AML-193 (cell line): ENCODE measurements at regions not wholly inside any gene's neighbourhood (a gene's known extent, or its start where the extent isn't known, plus 50 kb on each side); places are given as distances from the start of the nearest gene placed in this dataset.
"Not testable (repeated sequence)": the region's sequence is repeated elsewhere in the genome, so short reads cannot be mapped to it uniquely, and the experiment has no call there.

Source experiments
- DNase-seq, 2 experiments: peaks; one replicate each; lab custom pipeline; 2025; lab: John Stamatoyannopoulos, UW

DNA sequence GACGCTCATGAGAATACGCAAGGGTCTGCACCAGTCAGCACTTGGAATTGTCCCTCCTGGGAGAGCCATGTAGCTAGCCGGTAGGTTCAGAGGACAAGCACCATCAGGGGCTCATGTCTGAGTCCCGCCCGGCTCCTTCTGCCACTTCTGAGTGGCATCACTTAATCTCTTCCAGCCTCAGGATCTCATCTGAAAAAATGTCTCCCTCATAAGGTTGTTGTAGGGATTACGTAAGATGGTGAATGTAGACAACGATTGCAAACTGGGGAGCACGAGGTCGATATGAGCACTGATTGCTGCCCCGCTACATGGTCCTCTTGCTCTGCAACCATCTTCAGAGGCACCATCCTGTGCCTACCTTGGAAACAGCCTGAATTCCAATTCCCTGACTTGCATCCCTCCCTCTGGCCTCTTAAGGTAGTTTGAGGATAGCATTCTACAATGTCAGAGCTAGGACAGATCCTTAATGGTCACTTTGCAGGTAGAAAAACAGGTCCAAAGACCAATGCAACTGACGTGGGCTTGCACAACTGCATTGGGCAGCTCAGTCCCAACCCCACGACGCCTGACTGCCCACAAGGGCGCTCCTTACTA is 115.8 kb upstream of the TMEM45B start:
- DNase-seq: no peak

DNA sequence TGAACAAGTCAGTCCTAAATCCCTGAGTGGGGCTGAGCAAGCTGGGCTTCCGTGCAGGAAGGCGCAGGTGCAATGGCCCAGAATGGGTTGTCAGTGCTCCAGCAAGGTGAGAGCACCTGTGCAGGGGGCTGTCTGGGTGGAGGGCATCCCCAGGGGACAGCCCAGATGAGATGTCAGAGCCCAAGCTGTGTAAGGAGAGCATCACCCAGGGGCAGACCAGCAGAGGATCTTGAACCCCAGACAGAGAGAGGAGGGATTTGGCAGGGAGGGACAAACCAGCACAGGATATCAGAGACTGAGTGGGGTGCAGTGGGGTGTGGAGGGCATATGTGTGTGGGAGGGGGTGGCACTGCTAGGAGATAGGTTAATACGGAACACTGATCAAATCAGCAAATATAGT is 114.9 kb upstream of the TMEM45B start:
- no peak for DNase-seq

DNA sequence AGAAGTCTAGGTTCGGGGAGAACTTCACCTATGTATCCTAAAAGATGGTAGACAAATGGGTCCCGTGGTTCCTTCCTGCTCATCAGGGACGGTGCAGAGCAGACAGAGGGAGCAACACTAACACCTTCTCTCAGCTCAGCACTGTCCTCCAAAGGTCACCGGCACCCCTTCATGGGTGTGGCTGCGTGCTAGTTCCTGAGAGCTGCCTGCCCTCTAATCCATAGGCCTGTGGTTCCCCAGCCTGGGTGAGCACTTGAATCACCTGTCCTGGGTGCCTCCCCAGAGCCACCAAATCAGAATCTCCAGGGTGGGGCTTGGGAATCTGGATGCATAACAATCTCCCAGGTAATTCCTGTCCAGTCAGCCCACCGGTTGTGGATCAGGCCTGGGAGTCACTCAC is 113.9 kb upstream of the TMEM45B start:
- DNase-seq: no peak

DNA sequence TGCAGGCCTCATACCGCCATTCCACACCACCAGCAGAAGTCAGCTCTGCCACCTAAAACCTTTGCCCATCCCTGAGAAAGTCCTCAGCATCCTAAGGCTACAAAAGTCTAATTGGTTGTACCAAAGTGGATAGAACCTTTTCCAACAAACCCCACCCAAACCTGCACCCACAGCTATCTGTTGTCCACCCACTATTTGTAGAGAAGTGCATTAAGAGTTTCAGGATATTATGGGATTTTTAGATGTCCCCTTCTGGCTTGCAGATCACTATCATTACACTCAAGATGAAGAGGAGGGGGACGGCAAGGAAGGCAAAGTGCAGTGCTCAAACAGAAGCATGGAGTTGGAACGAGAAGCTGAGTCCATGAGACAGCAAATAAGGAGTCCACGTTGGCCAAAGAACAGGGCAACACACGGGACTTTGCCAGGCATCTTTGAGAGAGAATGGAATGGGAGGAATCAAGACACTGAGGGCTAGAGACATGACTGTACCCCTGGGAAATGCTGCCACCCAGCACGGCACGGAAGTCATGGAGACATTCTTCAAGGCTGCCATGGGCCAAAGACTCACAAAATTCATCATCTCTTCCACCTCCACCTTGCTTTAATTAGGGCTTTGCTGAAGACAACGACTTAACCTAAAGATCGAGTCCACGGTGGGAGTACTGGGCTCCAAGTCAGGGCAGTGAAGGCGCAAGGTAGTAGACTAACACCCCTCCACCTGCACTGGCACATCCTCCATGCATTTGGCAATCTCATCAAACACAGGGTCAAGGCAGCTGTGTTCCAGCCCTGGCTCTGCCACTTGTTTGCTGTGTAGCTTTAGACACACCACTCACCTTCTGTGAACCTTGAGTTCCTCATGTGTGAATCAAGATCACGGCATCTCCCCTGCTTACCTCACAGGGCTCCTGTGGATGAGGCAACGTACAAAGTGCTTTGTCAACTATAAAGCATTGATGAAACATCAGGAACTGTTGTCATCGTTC is 112.9 kb upstream of the TMEM45B start:
- no peak for DNase-seq

DNA sequence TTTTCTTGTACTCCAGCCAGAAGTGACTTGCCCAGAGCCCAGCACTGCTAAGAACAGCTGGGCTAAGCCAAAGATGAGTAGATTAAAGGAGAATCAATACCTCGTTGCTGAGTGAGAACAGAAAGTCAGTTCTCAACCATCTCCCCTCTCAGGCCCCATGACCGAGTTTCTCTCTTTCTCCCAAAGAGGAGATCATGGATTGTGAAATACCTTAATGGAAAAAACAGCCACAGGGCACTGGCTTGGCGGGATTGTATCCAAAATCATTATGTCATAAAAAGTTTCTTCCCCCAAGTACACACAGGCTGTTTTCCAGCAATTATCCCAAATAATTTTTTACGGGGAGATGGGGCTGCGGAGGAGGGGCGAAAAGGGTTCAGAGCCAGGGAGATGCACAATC is 111.8 kb upstream of the TMEM45B start:
- DNase-seq: no peak

DNA sequence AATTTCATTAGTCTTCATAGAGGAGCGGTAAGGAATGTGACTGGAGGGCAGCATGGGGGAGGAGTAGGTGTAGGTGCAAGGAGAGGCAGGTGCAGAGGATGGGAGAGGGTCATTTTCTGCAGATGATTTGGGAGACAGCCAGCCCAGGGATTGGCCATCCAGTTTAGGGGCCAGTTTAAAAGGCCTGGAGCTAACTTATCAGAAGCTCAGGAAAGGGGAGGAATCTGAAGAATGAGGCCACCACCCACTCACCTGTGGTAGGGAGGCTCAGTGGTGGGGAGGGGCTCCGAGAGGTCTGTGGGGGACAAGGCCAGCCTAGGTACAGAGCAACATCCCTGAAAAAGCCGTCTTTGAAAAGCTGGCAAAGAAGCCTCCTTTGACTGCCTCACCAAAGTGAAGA is 110.8 kb upstream of the TMEM45B start:
- no peak for DNase-seq

DNA sequence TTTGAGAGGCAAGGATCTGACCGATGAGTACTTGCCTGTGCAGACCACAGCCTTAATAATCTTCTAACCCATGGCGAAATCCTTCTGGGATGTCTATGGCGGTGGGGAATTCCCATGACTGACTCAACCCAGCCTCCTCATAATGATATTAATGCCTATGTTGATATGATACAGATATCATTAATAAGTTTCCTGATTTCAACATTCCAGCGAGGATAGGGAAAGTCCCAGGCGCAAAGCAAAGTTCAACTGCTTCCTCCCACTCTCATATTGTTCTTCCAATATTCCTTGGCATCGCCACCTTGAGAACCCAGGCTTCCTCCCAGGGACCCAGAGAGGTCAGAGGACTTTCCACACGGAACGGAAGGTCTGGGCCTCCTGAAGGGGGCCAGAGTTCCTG is 110.3 kb upstream of the TMEM45B start:
- no peak for DNase-seq

DNA sequence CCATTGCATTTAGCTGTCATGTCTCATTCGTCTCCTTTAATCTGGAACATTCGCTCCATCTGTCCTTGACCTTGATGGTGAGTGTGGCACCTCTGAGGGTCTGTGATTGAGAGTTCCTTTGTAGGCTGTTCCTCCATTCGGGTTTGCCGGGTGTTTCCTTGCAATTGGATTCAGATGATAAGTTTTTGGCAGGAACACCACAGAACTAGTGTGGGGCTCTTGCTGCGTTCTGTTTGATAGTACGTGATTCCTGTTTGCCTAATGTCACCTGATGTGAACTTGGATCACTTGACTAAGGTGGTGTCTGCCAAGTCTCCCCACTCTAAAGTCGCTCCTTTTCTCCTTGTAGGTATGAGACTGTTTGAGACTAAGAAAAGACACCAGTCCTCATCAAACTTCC is 109.7 kb upstream of the TMEM45B start:
- DNase-seq: no peak

DNA sequence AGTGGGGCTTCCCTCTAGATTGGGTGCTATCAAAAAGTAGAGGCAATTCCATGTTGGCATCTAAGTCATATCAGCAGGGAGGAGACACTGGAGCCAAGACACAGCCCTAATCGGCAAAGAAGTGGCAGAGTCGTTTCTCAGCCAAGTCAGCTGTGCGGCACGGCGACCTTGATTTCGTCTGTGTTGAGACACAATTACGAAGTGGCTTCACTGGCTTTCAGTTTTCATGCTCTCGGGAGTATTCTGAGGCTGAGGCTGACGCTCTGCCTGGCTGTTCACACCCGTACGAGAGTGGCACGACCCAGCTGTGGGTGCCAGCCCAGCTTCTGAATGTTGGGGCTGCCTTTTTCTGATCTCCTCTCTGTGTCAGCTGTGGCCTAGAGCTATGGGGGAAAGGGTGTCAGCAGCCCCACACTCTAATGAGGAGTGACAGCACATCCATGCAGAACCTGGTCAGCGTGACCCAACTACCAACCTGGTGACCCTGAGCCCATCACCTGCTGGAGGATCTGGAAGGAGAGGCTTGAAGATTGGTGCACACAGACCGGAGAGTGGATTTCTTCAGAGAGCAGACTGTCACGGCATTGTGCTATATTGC is 105.7 kb upstream of the TMEM45B start:
- no peak for DNase-seq

DNA sequence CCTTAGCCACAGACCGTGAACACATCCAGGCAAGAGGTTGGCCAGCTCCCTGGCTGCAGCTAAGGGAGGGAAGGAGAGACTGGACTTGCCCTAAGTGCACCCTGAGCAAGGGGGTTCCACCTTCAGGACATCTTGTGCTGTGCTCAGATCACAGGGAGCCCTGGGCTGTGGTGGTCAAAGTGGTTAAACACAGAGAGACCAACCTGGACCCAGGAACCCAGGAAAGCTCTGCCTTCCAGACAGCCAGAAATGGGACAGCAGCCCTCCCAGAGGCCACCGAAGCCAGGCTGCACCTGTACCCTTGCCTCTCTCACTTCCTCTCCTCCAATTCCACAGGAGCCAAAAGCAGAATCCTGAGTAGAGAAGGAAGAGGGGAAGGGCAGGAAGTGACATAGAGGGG is 105.2 kb upstream of the TMEM45B start:
- DNase-seq: no peak

DNA sequence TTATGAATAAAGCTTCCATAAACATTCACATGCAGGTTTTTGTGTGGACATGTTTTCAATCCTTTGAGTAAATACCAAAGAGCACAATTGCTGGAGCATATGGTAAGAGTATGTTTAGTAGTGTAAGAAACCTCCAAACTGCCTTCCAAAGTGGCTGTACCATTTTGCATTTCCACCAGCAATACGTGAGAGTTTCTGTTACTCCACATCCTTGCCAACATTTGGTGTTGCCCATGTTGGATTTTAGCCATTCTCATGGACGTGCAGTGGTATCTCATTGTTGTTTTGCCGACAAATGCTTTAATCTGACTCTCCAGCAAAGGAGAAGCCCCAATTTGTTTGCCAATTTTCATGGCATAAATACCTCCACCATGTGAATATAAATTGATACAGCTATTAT is 103.9 kb upstream of the TMEM45B start:
- no peak for DNase-seq

DNA sequence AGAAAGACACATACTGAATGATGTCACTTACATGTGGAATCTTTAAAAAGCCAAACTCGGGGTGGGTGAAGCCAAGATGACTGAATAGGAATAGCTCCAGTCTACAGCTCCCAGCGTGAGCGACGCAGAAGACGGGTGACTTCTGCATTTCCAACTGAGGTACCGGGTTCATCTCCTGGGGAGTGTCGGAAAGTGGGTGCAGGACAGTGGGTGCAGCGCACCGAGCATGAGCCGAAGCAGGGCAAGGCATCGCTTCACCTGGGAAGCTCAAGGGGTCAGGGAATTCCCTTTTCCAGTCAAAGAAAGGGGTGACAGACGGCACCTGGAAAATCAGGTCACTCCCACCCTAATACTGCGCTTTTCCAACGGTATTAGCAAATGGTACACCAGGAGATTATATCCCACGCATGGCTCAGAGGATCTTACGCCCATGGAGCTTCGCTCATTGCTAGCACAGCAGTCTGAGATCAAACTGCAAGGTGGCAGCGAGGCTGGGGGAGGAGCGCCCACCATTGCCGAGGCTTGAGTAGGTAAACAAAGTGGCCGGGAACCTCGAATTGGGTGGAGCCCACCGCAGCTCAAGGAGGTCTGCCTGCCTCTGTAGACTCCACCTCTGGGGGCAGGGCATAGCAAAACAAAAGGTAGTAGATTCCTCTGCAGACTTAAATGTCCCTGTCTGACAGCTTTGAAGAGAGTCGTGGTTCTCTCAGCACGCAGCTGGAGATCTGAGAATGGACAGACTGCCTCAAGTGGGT is 103.0 kb upstream of the TMEM45B start:
- DNase-seq: not testable (repeated sequence)

DNA sequence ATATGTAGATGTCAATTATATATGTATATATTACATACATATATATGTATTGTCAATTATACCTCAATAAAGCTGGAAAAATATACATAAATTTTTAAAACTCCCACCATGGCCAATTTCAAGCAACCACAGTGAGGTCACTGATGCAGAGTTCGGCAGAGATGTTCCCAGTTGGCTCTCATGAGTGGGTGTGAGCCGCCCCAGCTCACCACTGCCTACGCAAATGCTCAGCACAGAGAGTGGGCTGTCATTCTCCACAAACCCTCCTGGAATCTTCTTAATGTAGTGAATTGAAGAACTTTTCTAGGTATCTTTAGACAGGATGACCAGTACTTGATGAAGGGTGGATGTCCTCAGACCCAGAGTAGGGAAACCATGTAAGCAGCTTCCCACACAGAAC is 96.6 kb upstream of the TMEM45B start:
- no peak for DNase-seq

DNA sequence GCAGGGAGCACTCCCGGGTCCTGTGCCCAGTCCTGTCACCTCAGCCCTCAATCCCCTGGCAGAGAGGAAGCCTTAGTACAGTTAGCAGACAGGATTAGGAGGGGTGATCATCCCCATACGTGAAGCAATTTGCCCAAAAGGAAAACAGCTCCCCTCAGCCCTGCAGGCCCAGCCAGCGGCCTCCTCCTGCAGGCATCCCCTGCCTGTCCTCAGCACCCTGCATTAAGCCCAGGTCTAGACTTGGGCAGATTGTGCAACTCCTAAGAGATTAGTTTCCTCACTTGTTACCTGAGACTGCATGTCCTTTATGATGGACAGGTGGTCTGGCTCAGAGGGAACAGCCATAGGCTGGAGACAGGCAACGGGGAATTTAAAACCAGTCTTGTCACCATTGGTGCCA is 95.5 kb upstream of the TMEM45B start:
- DNase-seq: no peak

DNA sequence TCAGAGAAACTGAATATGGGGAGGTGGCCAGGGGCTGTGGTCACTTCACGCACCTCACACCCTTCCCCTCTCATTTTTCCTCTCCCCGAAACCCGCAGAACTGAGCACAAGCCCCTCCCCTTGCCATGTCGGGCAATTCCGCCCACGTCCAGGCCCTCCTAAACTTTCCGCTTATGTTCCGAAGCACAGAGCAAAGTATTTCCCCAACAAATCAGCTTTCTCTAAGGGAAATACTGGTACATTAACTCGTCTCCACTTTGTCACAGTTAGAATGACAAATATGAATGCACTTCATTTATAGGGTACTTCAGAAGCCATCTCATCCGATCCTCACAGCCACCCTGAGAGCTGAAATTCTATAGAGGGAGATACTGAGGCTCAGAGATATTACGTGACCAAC is 94.7 kb upstream of the TMEM45B start:
- no peak for DNase-seq

DNA sequence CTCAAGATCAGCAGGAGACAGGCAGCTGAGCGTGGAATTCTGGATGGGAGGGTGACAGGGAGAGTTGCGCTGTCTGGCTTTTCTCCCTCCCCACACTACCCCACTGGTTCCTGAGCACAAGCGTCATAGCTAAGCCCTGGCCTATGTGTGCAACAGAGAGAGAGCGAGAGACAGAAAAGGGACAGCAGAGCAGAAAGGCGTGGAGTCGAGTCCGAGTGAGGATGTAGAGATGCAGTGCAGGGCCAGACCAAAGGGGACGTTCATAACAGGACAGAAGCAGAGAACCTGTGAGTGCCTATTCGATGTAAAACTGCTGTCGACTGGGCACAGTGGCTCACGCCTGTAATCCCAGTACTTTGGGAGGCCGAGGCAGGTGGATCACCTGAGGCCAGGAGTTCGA is 94.0 kb upstream of the TMEM45B start:
- no peak for DNase-seq

DNA sequence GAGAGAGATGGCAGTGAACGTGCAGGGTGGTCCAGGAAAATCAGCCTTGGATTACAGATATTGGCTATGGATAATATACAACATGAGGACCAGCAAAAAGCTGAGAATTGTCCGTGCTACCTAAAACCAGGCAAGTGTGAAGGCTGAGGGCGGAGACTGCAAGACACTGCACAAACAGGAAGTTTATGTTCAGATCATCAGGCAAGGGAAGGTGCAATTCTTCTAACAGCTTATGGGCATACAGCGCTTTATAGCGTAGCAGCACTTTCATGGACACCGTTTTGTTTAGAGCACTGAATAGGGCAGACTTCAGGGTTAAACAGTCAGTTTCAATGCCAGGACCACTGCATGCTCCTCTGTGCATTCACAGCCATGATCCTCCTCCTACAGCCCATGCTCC is 93.1 kb upstream of the TMEM45B start:
- no peak for DNase-seq

DNA sequence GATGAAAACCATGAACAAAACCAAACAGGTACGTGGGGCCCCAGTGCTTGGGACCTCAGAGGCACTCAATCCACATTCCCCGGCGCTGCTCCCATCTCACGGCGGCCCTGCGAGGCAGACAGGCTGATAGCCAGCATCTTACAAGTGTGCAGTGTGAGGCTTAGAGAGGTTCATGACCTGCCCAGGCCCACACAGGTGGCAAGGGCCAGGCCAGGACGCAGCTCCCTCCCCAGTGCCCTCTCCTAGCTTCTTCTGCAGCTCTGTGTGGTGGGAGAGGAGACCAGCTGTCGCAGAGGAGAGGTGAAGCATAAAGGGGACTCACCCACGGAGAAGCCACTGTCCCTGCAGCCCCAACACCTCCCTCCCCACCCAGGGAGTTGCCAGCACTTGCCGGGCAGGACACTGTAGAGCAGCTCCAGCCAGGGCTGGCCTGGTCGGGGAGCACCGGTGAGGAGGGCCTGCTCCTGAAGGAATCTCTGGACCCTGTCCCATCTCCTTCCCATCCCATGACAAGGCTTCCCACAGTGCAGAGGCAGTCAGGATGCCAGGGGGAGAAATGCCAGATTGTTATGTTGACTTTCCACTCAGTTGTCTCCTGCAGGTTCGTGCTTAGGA is 92.4 kb upstream of the TMEM45B start:
- no peak for DNase-seq

DNA sequence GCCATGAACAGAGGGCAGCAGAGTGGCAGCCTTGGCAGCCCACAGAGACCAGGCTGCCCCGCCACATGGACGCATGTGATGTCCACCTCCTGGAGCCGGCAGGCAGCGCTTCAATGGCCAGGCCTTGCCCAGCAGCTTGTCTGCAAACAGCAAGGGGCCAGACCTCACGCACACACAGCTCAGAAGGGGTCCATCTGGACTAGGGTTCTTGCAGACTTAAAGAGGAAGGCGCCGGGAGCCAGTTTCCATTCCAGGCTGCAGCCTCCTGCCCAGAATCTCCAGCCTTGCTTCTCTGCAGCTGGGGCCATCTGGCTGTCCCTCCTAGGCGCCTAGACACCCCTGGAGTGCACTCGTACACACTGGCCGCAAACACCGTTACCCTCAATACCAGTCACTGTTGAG is 91.9 kb upstream of the TMEM45B start:
- DNase-seq: no peak

DNA sequence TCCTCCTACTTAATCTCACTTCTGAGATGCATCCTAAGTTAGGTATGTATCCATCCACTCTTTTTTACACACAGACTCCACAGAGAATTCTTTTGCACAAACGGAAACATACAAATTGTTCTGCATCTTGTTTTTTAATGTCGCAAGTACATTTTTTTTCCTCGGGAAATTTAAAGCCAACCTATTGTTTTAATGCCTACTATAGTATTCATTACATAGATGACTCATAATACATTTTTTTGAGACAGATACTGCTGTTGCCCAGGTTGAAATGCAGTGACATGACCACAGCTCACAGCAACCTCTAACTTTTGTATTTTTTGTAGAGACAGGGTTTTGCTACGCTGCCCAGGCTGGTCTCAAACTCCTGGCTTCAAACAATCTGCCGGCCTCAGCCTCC is 90.8 kb upstream of the TMEM45B start:
- DNase-seq: no peak

DNA sequence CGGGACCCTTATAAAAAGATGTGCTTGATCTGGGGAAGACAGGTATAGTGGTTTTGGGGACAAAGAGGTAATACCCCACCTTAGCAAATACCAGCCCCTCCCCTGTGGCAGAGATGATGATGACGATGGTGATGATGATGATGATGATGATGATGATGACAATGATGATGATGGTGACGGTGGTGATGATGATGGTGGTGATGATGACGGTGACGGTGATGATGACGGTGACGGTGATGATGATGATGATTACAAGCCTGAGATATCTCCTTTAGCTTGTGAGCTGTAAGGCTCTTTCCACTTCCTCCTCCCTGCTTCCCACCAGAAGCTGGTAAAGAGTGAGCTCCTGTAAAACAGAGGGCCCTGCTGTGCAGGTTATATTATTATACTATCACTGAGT is 89.5 kb upstream of the TMEM45B start:
- no peak for DNase-seq

DNA sequence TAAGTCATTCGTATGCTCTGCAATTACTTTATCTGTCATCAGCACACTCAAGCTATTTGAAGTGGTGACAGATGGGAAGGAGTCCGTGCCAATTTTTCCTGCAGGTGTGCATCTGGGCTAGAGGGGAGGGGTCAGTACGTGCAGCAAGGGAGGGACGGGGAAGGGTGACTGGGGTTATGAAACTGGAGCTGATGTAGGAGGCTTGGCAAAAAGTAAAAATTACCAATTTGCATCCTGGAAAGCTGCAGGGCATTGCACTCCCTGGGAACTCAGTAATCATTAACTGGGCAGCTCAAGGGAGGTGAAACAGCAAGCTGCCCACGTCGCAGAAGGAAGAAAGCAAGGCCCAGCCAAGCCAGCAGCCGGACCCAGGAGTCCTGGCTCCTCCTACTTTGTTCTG is 87.1 kb upstream of the TMEM45B start:
- no peak for DNase-seq
